ENCODE measurements at regions not wholly inside any gene's neighbourhood (a gene's known extent, or its start where the extent isn't known, plus 50 kb on each side); places are given as distances from the start of the nearest gene placed in this dataset.

DNA sequence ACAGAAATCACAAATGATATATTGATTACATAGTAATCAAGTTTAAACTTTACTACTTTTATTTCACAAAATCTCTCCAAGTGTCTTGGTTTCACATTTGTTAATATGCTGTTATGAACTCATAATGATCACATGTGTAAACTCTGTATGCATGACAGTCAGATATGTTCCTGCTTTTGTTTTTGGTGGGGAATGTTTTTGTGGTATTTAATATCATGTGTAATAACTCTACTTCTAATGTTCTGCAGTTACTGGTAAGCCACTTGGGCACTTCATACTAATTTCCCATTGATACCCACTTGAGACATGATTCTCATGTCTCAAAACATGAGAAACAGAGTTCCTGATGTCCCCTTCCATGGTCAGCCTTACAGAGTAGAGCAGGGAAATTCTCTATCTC, 109.1 kb upstream of the INHBA start:
- Histone ChIP-seq H3K9me3 (ENCODE audit: control insufficient read depth in 2 of 2, insufficient read depth in 1 of 2, low read depth in 1 of 2, low read length in 1 of 2) (no peaks in the 10 kb centered on the region), H3K27me3 (ENCODE audit: control insufficient read depth in 3 of 3, insufficient read depth in 3 of 3, low read length in 3 of 3) (no peaks in the 10 kb centered on the region), H3K4me3 (ENCODE audit: low read depth in 1 of 3, low read length in 3 of 3) (no peak overlapping the region), H3K27ac (ENCODE audit: low read depth in 1 of 3, low read length in 2 of 3) (no peak overlapping the region), H3K4me1 (ENCODE audit: control insufficient read depth in 3 of 3, insufficient read depth in 2 of 3, low read depth in 1 of 3, low read length in 2 of 3) (no peaks in the 10 kb centered on the region), H3K36me3 (ENCODE audit: control insufficient read depth in 3 of 3, insufficient read depth in 2 of 3, low read depth in 1 of 3, low read length in 3 of 3) (no peaks in the 10 kb centered on the region)
- FAIRE-seq, result no peak
- no peak for DNase-seq

DNA sequence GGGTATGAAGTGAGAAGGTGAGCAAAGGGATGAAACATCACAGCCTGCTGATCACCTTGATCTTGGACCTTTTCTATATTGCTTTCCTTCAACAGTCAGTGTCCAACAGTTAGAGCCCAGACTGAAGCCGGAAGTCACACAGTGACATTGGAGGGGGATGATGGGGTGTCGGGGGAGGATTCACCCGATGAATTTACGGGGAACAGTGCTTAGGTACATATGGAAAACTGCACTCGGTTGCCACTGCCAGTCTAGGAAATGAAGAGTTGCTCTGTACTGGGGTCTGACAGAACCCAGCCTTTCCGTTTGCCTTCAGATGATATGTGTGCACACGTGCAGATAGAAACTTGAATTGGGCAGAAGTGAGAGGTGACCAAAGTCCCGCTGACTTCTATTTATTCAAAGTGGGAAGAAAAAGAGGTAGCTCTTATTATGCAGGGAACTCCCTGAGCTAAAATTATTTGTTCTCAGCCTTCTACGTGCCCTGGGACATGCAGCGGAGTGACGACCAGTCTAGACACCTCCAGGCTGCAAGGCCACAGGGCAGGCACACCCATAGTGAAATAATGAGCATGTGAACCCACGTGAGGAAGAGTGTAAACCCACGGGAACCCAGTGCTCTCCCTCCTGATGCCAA, 107.2 kb upstream of the INHBA start:
- WGBS, 3 donors, result 83 to 88% (median 85%) methylated on average over 13 of the region's 13 CpGs
- Histone ChIP-seq H3K9me3 (ENCODE audit: control insufficient read depth in 2 of 2, insufficient read depth in 1 of 2, low read depth in 1 of 2, low read length in 1 of 2) (no peaks in the 10 kb centered on the region), H3K27ac (ENCODE audit: low read depth in 1 of 3, low read length in 2 of 3) (no peak overlapping the region), H3K4me1 (ENCODE audit: control insufficient read depth in 3 of 3, insufficient read depth in 2 of 3, low read depth in 1 of 3, low read length in 2 of 3) (no peaks in the 10 kb centered on the region), H3K4me3 (ENCODE audit: low read depth in 1 of 3, low read length in 3 of 3) (no peak overlapping the region), H3K36me3 (ENCODE audit: control insufficient read depth in 3 of 3, insufficient read depth in 2 of 3, low read depth in 1 of 3, low read length in 3 of 3) (no peaks in the 10 kb centered on the region), H3K27me3 (ENCODE audit: control insufficient read depth in 3 of 3, insufficient read depth in 3 of 3, low read length in 3 of 3) (no peaks in the 10 kb centered on the region)
- FAIRE-seq, result no peak
- DNase-seq, result no peak

DNA sequence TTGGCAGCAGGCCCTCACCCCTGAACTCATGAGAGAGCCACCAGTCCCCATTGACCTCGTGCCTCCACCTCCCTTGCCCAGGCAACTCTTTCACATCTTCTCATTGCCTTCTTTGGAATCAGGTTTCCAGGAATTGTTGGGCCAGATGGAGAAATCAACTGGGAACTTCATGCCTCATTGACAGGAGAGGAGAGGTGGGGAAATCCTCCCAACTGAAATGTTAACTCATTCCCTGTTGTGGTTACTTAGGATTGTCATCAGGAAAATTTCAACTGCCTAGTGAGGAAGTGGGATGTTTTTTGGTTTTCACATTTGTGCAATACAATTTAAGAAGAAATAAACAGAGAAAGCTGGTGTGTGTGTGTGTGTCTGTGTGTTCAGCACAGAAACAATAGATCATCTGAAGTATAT, 106.6 kb upstream of the INHBA start:
- H3K4me3 ChIP-seq (ENCODE audit: low read depth in 1 of 3, low read length in 3 of 3), result no peak overlapping the region
- DNase-seq (no peak), FAIRE-seq (no peak)
- H3K9me3 ChIP-seq (ENCODE audit: control insufficient read depth in 2 of 2, insufficient read depth in 1 of 2, low read depth in 1 of 2, low read length in 1 of 2), result no peaks in the 10 kb centered on the region
- no peaks in the 10 kb centered on the region for H3K36me3 ChIP-seq (ENCODE audit: control insufficient read depth in 3 of 3, insufficient read depth in 2 of 3, low read depth in 1 of 3, low read length in 3 of 3)
- 35 to 69% (median 44%) methylated on average over 1 of the region's 1 CpG for WGBS, 3 donors
- H3K27ac ChIP-seq (ENCODE audit: low read depth in 1 of 3, low read length in 2 of 3), result no peak overlapping the region
- no peaks in the 10 kb centered on the region for H3K27me3 ChIP-seq (ENCODE audit: control insufficient read depth in 3 of 3, insufficient read depth in 3 of 3, low read length in 3 of 3)
- H3K4me1 ChIP-seq (ENCODE audit: control insufficient read depth in 3 of 3, insufficient read depth in 2 of 3, low read depth in 1 of 3, low read length in 2 of 3), result no peaks in the 10 kb centered on the region

DNA sequence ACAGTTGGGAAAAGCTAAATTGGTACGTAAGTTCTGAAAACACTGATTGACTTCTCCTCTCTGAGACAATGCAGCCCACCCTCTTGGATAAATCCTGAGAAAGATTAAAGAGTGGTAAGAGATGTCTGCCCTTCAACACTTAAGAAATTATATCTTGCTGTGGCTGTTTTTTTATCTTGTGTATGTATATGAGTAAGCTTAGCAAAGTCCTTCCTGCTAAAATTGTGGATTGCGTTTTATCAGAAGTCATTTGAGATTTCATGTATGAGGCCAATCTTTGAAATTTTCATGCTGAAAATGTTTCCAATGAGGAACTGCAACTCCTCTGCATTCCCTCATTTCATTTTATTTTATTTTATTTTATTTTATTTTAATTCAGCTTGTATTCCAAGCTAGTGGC, 106.2 kb upstream of the INHBA start:
- H3K4me1 ChIP-seq (ENCODE audit: control insufficient read depth in 3 of 3, insufficient read depth in 2 of 3, low read depth in 1 of 3, low read length in 2 of 3), result no peaks in the 10 kb centered on the region
- H3K9me3 ChIP-seq (ENCODE audit: control insufficient read depth in 2 of 2, insufficient read depth in 1 of 2, low read depth in 1 of 2, low read length in 1 of 2), result no peaks in the 10 kb centered on the region
- 86 to 90% (median 87%) methylated on average over 2 of the region's 2 CpGs for WGBS, 3 donors
- no peak for FAIRE-seq
- H3K27me3 ChIP-seq (ENCODE audit: control insufficient read depth in 3 of 3, insufficient read depth in 3 of 3, low read length in 3 of 3), result no peaks in the 10 kb centered on the region
- H3K4me3 ChIP-seq (ENCODE audit: low read depth in 1 of 3, low read length in 3 of 3), result no peak overlapping the region
- no peak overlapping the region for H3K27ac ChIP-seq (ENCODE audit: low read depth in 1 of 3, low read length in 2 of 3)
- no peaks in the 10 kb centered on the region for H3K36me3 ChIP-seq (ENCODE audit: control insufficient read depth in 3 of 3, insufficient read depth in 2 of 3, low read depth in 1 of 3, low read length in 3 of 3)
- no peak for DNase-seq

DNA sequence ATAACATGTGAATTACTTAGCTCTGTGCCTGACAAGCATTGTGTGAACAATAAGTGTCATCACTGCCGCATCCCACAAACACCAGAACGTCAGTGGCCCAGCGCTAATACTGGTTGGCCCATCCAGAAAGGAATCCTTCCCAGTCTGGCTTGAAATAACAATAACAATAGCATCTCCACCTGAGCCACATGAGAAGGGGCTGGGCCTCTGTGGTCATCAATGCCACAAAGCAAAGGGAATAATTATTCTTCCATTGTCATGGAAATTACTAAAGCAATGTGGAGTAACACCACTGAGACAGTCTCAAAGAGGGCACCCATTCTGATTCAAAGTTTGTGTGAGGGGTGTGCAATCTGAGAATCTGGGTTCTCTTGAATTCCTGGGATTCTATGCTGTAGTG, 105.7 kb upstream of the INHBA start:
- Histone ChIP-seq H3K4me1 (ENCODE audit: control insufficient read depth in 3 of 3, insufficient read depth in 2 of 3, low read depth in 1 of 3, low read length in 2 of 3) (no peaks in the 10 kb centered on the region), H3K9me3 (ENCODE audit: control insufficient read depth in 2 of 2, insufficient read depth in 1 of 2, low read depth in 1 of 2, low read length in 1 of 2) (no peaks in the 10 kb centered on the region), H3K36me3 (ENCODE audit: control insufficient read depth in 3 of 3, insufficient read depth in 2 of 3, low read depth in 1 of 3, low read length in 3 of 3) (no peaks in the 10 kb centered on the region), H3K27ac (ENCODE audit: low read depth in 1 of 3, low read length in 2 of 3) (no peak overlapping the region), H3K27me3 (ENCODE audit: control insufficient read depth in 3 of 3, insufficient read depth in 3 of 3, low read length in 3 of 3) (no peaks in the 10 kb centered on the region), H3K4me3 (ENCODE audit: low read depth in 1 of 3, low read length in 3 of 3) (no peak overlapping the region)
- no peak for DNase-seq
- no peak for FAIRE-seq
- 83 to 91% (median 89%) methylated on average over 3 of the region's 3 CpGs for WGBS, 3 donors

DNA sequence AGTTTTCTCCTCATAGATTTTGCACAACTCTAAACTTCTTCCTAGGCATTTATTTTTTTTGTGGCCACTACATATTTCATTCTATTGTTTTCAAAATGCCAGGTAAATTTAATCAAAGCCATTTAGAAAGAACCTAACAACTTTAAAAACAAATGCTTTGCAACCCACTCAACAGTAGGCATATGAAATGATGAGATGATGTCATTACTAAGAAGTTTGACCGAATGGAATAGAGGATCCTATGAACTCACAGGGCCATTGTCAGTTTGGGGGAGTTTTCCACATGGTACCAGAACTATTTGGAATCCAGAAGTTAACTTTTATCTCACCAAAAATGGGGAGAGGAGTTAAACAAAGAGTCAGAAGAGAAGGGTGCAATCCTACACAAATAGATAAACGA, 100.7 kb upstream of the INHBA start:
- no peak overlapping the region for H3K4me3 ChIP-seq (ENCODE audit: low read depth in 1 of 3, low read length in 3 of 3)
- no peak overlapping the region for H3K27ac ChIP-seq (ENCODE audit: low read depth in 1 of 3, low read length in 2 of 3)
- no peak for FAIRE-seq
- no peaks in the 10 kb centered on the region for H3K27me3 ChIP-seq (ENCODE audit: control insufficient read depth in 3 of 3, insufficient read depth in 3 of 3, low read length in 3 of 3)
- 61 to 77% (median 67%) methylated on average over 2 of the region's 2 CpGs for WGBS, 3 donors
- no peaks in the 10 kb centered on the region for H3K9me3 ChIP-seq (ENCODE audit: control insufficient read depth in 2 of 2, insufficient read depth in 1 of 2, low read depth in 1 of 2, low read length in 1 of 2)
- no peaks in the 10 kb centered on the region for H3K4me1 ChIP-seq (ENCODE audit: control insufficient read depth in 3 of 3, insufficient read depth in 2 of 3, low read depth in 1 of 3, low read length in 2 of 3)
- no peaks in the 10 kb centered on the region for H3K36me3 ChIP-seq (ENCODE audit: control insufficient read depth in 3 of 3, insufficient read depth in 2 of 3, low read depth in 1 of 3, low read length in 3 of 3)
- DNase-seq, result no peak

DNA sequence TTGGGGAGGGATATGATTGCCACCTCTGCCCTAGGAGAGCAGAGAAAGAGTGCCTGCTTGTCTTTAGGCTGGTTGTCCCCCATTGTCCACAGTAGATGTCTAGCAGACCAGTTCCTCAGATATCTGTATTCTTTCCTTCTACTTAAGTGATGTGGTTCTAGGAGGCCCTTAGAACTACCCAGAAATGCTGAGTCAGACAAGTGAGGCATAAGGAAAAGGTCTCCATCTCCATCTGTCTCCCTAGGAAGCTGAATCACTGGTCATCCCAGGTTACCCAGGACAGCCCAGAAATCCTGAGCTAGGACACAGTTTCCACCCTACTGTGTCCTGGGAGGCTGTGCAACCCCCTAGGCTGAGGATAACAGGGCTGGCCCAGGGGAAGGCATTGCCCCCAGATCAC, 93.4 kb upstream of the INHBA start:
- no peak overlapping the region for H3K27ac ChIP-seq (ENCODE audit: low read depth in 1 of 3, low read length in 2 of 3)
- no peak overlapping the region for H3K4me3 ChIP-seq (ENCODE audit: low read depth in 1 of 3, low read length in 3 of 3)
- FAIRE-seq (no peak), DNase-seq (no peak)
- H3K4me1 ChIP-seq (ENCODE audit: control insufficient read depth in 3 of 3, insufficient read depth in 2 of 3, low read depth in 1 of 3, low read length in 2 of 3), result no peaks in the 10 kb centered on the region
- no peaks in the 10 kb centered on the region for H3K36me3 ChIP-seq (ENCODE audit: control insufficient read depth in 3 of 3, insufficient read depth in 2 of 3, low read depth in 1 of 3, low read length in 3 of 3)
- H3K9me3 ChIP-seq (ENCODE audit: control insufficient read depth in 2 of 2, insufficient read depth in 1 of 2, low read depth in 1 of 2, low read length in 1 of 2), result no peaks in the 10 kb centered on the region
- H3K27me3 ChIP-seq (ENCODE audit: control insufficient read depth in 3 of 3, insufficient read depth in 3 of 3, low read length in 3 of 3), result no peaks in the 10 kb centered on the region

DNA sequence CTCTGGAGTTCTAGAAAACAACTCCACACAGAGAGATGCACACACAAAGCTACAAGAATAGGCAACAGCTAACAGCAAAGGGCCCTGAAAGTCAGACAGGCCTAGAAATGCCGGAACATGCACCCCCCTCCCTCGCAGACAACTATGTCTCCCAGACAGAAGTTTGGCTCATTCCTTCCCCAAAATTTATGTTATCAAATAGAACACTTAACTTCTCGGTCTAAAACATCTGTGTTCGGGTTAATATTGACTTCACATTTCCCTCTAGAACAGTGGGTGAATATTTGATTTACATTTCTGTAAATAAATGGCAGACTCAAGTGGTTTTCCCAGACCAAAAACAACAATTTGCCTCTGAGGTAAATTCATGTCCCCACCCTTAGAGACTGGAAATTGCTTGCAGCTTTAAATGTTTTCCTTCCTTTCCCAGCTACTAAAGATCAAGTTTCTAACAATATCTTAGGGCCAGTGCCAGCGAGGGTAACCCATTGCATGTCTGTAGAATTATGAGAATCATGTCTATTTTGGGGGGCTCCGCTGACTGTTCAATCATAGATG, 92.5 kb upstream of the INHBA start:
- FAIRE-seq, result no peak
- no peak for DNase-seq
- H3K4me1 ChIP-seq (ENCODE audit: control insufficient read depth in 3 of 3, insufficient read depth in 2 of 3, low read depth in 1 of 3, low read length in 2 of 3), result no peaks in the 10 kb centered on the region

DNA sequence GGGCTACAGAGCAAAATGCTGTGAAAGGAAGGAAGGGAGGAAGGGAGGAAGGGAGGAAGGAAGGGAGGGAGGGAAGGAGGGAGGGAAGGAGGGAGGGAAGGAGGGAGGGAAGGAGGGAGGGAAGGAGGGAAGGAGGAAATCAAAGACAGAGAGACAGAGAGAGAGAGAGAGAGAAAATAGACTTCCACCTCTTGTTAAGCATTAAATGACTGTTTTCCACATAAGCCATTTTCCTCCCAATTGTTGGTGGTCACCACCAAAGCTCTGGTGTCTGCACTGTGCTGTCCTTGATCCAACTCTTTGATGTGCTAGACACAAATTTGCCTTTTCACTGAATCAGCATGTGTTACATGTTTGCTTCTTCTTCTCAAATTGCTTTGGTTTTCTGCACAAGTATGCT, 90.7 kb upstream of the INHBA start:
- Histone ChIP-seq H3K4me3 (ENCODE audit: low read depth in 1 of 3, low read length in 3 of 3) (no peak overlapping the region), H3K27me3 (ENCODE audit: control insufficient read depth in 3 of 3, insufficient read depth in 3 of 3, low read length in 3 of 3) (no peaks in the 10 kb centered on the region), H3K36me3 (ENCODE audit: control insufficient read depth in 3 of 3, insufficient read depth in 2 of 3, low read depth in 1 of 3, low read length in 3 of 3) (no peaks in the 10 kb centered on the region), H3K9me3 (ENCODE audit: control insufficient read depth in 2 of 2, insufficient read depth in 1 of 2, low read depth in 1 of 2, low read length in 1 of 2) (no peaks in the 10 kb centered on the region), H3K27ac (ENCODE audit: low read depth in 1 of 3, low read length in 2 of 3) (no peak overlapping the region), H3K4me1 (ENCODE audit: control insufficient read depth in 3 of 3, insufficient read depth in 2 of 3, low read depth in 1 of 3, low read length in 2 of 3) (no peaks in the 10 kb centered on the region)
- no peak for DNase-seq
- FAIRE-seq, result no peak

More for the DNA sequence above, 92.5 kb upstream of the INHBA start:
- Histone ChIP-seq H3K36me3 (ENCODE audit: control insufficient read depth in 3 of 3, insufficient read depth in 2 of 3, low read depth in 1 of 3, low read length in 3 of 3) (no peaks in the 10 kb centered on the region), H3K27ac (ENCODE audit: low read depth in 1 of 3, low read length in 2 of 3) (peak overlapping the region in 1 of 3 donors; percentile 64), H3K27me3 (ENCODE audit: control insufficient read depth in 3 of 3, insufficient read depth in 3 of 3, low read length in 3 of 3) (no peaks in the 10 kb centered on the region), H3K4me3 (ENCODE audit: low read depth in 1 of 3, low read length in 3 of 3) (no peak overlapping the region), H3K9me3 (ENCODE audit: control insufficient read depth in 2 of 2, insufficient read depth in 1 of 2, low read depth in 1 of 2, low read length in 1 of 2) (no peaks in the 10 kb centered on the region)
- 59 to 68% (median 67%) methylated on average over 6 of the region's 6 CpGs for WGBS, 3 donors

All from small intestine (tissue), 7 donors.